Liver (tissue), 3 donors: ENCODE measurements at regions not wholly inside any gene's neighbourhood (a gene's known extent, or its start where the extent isn't known, plus 50 kb on each side); places are given as distances from the start of the nearest gene placed in this dataset.

ENCODE experiments used
- EGR1 ChIP-seq, 2 donors: IDR thresholded peaks; 2 replicates each; pipeline ENCODE4 v1.6.1; 2016 to 2018; ENCODE audit warnings: antibody characterized with exemption in 2 of 2, low read depth in 2 of 2
- GABPA ChIP-seq, 2 donors: IDR thresholded peaks in 1 of 2; conservative IDR thresholded peaks in 1 of 2; 2 replicates each; pipeline ENCODE4 v1.6.1; 2016; ENCODE audit warnings: antibody characterized with exemption in 2 of 2, mild to moderate bottlenecking in 1 of 2, moderate library complexity in 1 of 2
- HNF4A ChIP-seq, 2 donors: conservative IDR thresholded peaks; 2 replicates each; pipeline ENCODE4 v1.6.1; 2016; ENCODE audit warnings: antibody characterized with exemption in 2 of 2, mild to moderate bottlenecking in 2 of 2
- JUND ChIP-seq, 2 donors: IDR thresholded peaks; 2 replicates each; pipeline ENCODE4 v1.6.1; 2016; ENCODE audit warnings: antibody characterized with exemption in 2 of 2
- NR2F2 ChIP-seq: IDR thresholded peaks from 2 replicates; pipeline ENCODE4 v1.6.1; 2016; ENCODE audit warnings: antibody characterized with exemption
- RAD21 ChIP-seq, 2 donors: IDR thresholded peaks; 2 replicates each; pipeline ENCODE4 v1.6.1; 2016; ENCODE audit warnings: antibody characterized with exemption in 2 of 2, mild to moderate bottlenecking in 2 of 2
- TAF1 ChIP-seq: conservative IDR thresholded peaks from 2 replicates; pipeline ENCODE4 v1.6.1; 2016; ENCODE audit warnings: antibody characterized with exemption, mild to moderate bottlenecking
- YY1 ChIP-seq: IDR thresholded peaks from 2 replicates; pipeline ENCODE4 v1.6.1; 2016; ENCODE audit warnings: antibody characterized with exemption, mild to moderate bottlenecking
- TF ChIP-seq, protein P1 (sequence below): fragments of 150-350 bp; IDR thresholded peaks from 2 replicates; pipeline ENCODE4 v1.5.1; 2017; ENCODE audit warnings: improper control_type of control experiment, low read depth, low read length; ENCODE audit not compliant: missing input control
- TF ChIP-seq, protein P2 (sequence below): IDR thresholded peaks from 2 replicates; pipeline ENCODE4 v1.6.1; 2016; ENCODE audit warnings: antibody characterized with exemption
- donor health status: healthy.
- donor health status: healthy.

DNA sequence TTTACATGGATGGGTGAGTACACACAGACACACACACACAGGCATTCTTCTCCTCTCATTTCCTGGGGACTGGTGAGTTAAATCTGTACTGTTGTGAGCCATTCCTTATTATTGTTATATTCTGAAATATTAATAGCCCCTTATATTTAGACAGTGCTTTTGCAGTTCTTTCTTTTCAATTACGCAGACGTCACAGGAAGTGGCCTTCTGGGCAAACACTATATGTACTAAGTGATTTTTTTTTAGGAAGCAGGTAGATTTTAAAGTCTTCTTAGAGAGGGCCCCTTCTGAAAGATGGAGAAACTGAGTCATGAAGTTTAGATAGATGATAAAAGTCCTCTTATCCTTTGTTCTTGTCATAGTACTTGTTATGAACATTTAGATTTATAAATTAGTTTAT, 1213.6 kb downstream of the VRK1 start:
- TF ChIP-seq, protein P1, sequence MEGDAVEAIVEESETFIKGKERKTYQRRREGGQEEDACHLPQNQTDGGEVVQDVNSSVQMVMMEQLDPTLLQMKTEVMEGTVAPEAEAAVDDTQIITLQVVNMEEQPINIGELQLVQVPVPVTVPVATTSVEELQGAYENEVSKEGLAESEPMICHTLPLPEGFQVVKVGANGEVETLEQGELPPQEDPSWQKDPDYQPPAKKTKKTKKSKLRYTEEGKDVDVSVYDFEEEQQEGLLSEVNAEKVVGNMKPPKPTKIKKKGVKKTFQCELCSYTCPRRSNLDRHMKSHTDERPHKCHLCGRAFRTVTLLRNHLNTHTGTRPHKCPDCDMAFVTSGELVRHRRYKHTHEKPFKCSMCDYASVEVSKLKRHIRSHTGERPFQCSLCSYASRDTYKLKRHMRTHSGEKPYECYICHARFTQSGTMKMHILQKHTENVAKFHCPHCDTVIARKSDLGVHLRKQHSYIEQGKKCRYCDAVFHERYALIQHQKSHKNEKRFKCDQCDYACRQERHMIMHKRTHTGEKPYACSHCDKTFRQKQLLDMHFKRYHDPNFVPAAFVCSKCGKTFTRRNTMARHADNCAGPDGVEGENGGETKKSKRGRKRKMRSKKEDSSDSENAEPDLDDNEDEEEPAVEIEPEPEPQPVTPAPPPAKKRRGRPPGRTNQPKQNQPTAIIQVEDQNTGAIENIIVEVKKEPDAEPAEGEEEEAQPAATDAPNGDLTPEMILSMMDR = no peak
- TF ChIP-seq RAD21 (IDR thresholded peaks at IDR 0.05) (no peak), TAF1 (no peak), GABPA (IDR thresholded peaks at IDR 0.05 in 1 of 2, conservative IDR thresholded peaks at IDR 0.05 in 1 of 2) (no peak), JUND (IDR thresholded peaks at IDR 0.05) (no peak), EGR1 (IDR thresholded peaks at IDR 0.05; ENCODE audit: low read depth in 2 of 2) (no peak), YY1 (no peak), HNF4A (conservative IDR thresholded peaks at IDR 0.05) (no peak), NR2F2 (no peak)
- TF ChIP-seq, protein P2, sequence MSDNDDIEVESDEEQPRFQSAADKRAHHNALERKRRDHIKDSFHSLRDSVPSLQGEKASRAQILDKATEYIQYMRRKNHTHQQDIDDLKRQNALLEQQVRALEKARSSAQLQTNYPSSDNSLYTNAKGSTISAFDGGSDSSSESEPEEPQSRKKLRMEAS = no peak
